ENCODE measurements at regions not wholly inside any gene's neighbourhood (a gene's known extent, or its start where the extent isn't known, plus 50 kb on each side); places are given as distances from the start of the nearest gene placed in this dataset.

- DNase-seq (ENCODE audit: low spot score) = no peak
These were observed 343.6 kb upstream of the MGMT start for GRCh38 chr10:129123428-129123827.

GRCh38 chr10:129126982-129127381 is 340.1 kb upstream of the MGMT start:
- DNase-seq (ENCODE audit: low spot score) = no peak

- DNase-seq (ENCODE audit: low spot score) = no peak
These were observed 335.4 kb upstream of the MGMT start for GRCh38 chr10:129131457-129132132.

- DNase-seq (ENCODE audit: low spot score) = no peak
These were observed 333.2 kb upstream of the MGMT start for GRCh38 chr10:129133856-129134255.

GRCh38 chr10:129134371-129134770 is 332.7 kb upstream of the MGMT start:
- DNase-seq (ENCODE audit: low spot score) = no peak

- no peak for DNase-seq (ENCODE audit: low spot score)
These were observed 331.4 kb upstream of the MGMT start for GRCh38 chr10:129135624-129136023.

GRCh38 chr10:129136074-129136473 is 331.0 kb upstream of the MGMT start:
- no peak for DNase-seq (ENCODE audit: low spot score)

- DNase-seq (ENCODE audit: low spot score) = no peak
These were observed 330.1 kb upstream of the MGMT start for GRCh38 chr10:129136951-129137350.

- no peak for DNase-seq (ENCODE audit: low spot score)
These were observed 325.8 kb upstream of the MGMT start for GRCh38 chr10:129140921-129141885.

GRCh38 chr10:129151281-129151680 is 315.8 kb upstream of the MGMT start:
- no peak for DNase-seq (ENCODE audit: low spot score)

- no peak for DNase-seq (ENCODE audit: low spot score)
These were observed 310.6 kb upstream of the MGMT start for GRCh38 chr10:129156406-129156805.

- no peak for DNase-seq (ENCODE audit: low spot score)
These were observed 309.9 kb upstream of the MGMT start for GRCh38 chr10:129157185-129157584.

GRCh38 chr10:129161150-129161549 is 305.9 kb upstream of the MGMT start:
- DNase-seq (ENCODE audit: low spot score) = no peak

GRCh38 chr10:129163531-129163930 is 303.5 kb upstream of the MGMT start:
- DNase-seq (ENCODE audit: low spot score) = no peak

GRCh38 chr10:129165076-129165720 is 301.8 kb upstream of the MGMT start:
- no peak for DNase-seq (ENCODE audit: low spot score)

GRCh38 chr10:129165770-129166169 is 301.3 kb upstream of the MGMT start:
- no peak for DNase-seq (ENCODE audit: low spot score)

- DNase-seq (ENCODE audit: low spot score) = no peak
These were observed 298.4 kb upstream of the MGMT start for GRCh38 chr10:129168660-129169059.

GRCh38 chr10:129169115-129169514 is 297.9 kb upstream of the MGMT start:
- DNase-seq (ENCODE audit: low spot score) = no peak

- DNase-seq (ENCODE audit: low spot score) = no peak
These were observed 296.2 kb upstream of the MGMT start for GRCh38 chr10:129170812-129171211.

- no peak for DNase-seq (ENCODE audit: low spot score)
These were observed 295.2 kb upstream of the MGMT start for GRCh38 chr10:129171812-129172211.

GRCh38 chr10:129174232-129175014 is 292.6 kb upstream of the MGMT start:
- no peak for DNase-seq (ENCODE audit: low spot score)

Measured in mesenteric fat pad (tissue), 1 donor.